ENCODE measurements at regions not wholly inside any gene's neighbourhood (a gene's known extent, or its start where the extent isn't known, plus 50 kb on each side); places are given as distances from the start of the nearest gene placed in this dataset.

DNA sequence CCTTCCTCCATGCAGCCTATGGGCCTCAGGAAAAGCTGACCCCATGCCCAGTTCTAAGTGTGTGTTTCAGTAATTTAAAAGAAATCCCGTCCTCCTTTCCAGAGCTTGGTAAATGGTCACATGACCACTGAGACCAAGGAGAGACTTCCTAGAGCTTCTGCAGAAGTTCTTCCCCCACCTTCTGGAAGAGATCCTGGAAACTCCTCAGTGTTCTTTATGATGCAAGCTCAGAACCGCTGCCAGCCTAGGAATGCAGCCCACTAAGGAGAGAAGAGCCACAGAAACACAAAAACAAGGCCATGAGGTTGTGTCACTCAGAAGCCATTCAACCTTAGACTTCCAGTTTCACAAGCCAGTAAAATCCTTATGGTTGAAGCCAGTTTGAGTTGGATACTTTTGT, 348.4 kb downstream of the TPBG start:
- Histone ChIP-seq H3K27ac (ENCODE audit: low read length) (no peak overlapping the region), H3K4me1 (ENCODE audit: control insufficient read depth, low read depth, low read length) (no peaks in the 10 kb centered on the region), H3K9ac (ENCODE audit: low read length) (no peak overlapping the region), H3K27me3 (ENCODE audit: control insufficient read depth, insufficient read depth, low read length) (no peaks in the 10 kb centered on the region), H3K9me3 (ENCODE audit: control insufficient read depth, low read depth, low read length) (peaks cover 6% of the 10 kb centered on the region), H3K4me3 (ENCODE audit: low read length) (no peak overlapping the region), H3K36me3 (ENCODE audit: control insufficient read depth, low read depth, low read length) (no peaks in the 10 kb centered on the region)

DNA sequence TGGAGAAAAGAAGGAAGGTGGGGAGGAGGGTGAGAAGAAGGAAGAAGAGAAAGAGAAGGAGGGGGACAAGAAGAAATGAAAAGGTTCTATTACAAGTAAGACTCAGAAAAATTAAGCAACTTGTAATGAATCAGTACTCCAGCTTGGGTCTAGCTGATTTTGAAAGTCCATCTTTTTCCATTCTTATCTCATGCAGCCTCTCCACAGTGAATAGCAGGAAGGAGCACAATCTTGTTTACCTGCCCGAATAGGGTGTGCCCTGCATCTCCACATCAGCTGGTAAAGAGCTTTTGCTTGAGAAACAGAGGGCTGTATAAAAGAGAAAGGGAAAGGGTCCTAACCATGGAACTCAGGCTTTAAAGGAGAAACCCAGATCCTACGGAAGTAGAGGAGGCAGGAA, 348.8 kb downstream of the TPBG start:
- H3K9me3 ChIP-seq (ENCODE audit: control insufficient read depth, low read depth, low read length) = peaks cover 6% of the 10 kb centered on the region
- no peaks in the 10 kb centered on the region for H3K36me3 ChIP-seq (ENCODE audit: control insufficient read depth, low read depth, low read length)
- H3K9ac ChIP-seq (ENCODE audit: low read length) = no peak overlapping the region
- H3K4me3 ChIP-seq (ENCODE audit: low read length) = no peak overlapping the region
- H3K27ac ChIP-seq (ENCODE audit: low read length) = no peak overlapping the region
- no peaks in the 10 kb centered on the region for H3K4me1 ChIP-seq (ENCODE audit: control insufficient read depth, low read depth, low read length)
- H3K27me3 ChIP-seq (ENCODE audit: control insufficient read depth, insufficient read depth, low read length) = no peaks in the 10 kb centered on the region

DNA sequence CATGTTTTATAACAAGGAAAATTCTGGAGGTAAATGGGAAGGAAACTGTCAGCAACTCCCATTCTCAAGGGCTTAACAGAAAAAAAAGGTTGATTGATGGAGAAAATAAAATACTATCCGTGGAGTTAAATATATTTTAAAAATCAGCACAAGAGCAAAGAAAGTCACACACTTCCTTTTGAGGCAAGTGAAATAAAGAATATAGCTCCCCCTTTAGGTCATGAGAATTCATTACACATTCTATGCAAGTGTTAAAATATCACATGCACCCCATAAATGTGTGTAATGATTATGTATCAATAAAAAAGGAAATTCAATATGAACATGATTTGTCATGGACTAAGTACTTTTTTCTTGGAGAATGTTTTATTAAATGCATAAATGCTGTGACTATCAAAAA, 349.2 kb downstream of the TPBG start:
- Histone ChIP-seq H3K27ac (ENCODE audit: low read length) (no peak overlapping the region), H3K9me3 (ENCODE audit: control insufficient read depth, low read depth, low read length) (peaks cover 6% of the 10 kb centered on the region), H3K9ac (ENCODE audit: low read length) (no peak overlapping the region)

DNA sequence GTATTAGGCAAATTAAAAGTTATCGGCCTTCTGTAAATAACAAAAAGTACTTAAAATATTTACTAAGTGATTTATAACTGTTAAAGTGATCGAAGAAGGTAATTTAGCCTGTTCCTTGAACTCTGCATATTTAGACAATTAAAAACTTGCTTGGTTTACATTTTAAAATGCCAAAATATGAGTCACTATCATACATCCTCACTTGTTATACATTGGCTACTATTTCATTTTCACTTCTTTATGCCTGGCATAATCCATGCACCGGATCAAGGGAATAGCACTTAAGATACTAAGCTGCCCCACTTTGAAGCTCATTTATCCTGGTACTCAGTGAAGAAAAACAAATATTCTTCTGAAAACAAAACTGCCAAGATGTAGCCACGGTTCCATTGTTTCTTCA, 344.6 kb downstream of the UBE3D start:
- Histone ChIP-seq H3K4me3 (ENCODE audit: low read length) (no peak overlapping the region), H3K4me1 (ENCODE audit: control insufficient read depth, low read depth, low read length) (no peaks in the 10 kb centered on the region), H3K9me3 (ENCODE audit: control insufficient read depth, low read depth, low read length) (no peaks in the 10 kb centered on the region), H3K9ac (ENCODE audit: low read length) (no peak overlapping the region), H3K27ac (ENCODE audit: low read length) (no peak overlapping the region), H3K27me3 (ENCODE audit: control insufficient read depth, insufficient read depth, low read length) (no peaks in the 10 kb centered on the region), H3K36me3 (ENCODE audit: control insufficient read depth, low read depth, low read length) (no peaks in the 10 kb centered on the region)

More for the DNA sequence above, 349.2 kb downstream of the TPBG start:
- H3K4me1 ChIP-seq (ENCODE audit: control insufficient read depth, low read depth, low read length) = no peaks in the 10 kb centered on the region
- no peaks in the 10 kb centered on the region for H3K27me3 ChIP-seq (ENCODE audit: control insufficient read depth, insufficient read depth, low read length)
- no peaks in the 10 kb centered on the region for H3K36me3 ChIP-seq (ENCODE audit: control insufficient read depth, low read depth, low read length)
- H3K4me3 ChIP-seq (ENCODE audit: low read length) = no peak overlapping the region

DNA sequence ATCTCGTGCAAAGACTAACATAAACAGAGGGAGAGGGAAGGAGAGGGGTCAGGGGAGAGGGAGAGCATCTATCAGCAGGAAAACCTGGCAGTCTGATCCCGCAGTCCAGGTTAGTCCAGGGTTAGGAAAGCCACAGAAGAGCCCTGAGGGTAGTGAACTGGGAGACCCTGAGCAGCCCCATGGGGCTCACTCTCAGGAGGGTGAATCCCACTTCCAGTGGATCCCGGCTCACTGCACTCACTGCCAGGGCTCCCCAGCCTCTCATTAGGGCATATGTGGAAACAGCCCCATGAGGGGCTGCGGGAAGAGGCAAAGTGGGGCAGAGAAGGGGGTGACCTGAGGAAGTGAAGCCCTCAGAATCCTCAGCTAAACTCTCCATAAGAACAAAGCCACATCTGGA, 329.9 kb downstream of the UBE3D start:
- H3K27ac ChIP-seq (ENCODE audit: low read length) = no peak overlapping the region
- H3K9ac ChIP-seq (ENCODE audit: low read length) = no peak overlapping the region
- H3K4me1 ChIP-seq (ENCODE audit: control insufficient read depth, low read depth, low read length) = peaks cover 36% of the 10 kb centered on the region
- no peaks in the 10 kb centered on the region for H3K9me3 ChIP-seq (ENCODE audit: control insufficient read depth, low read depth, low read length)
- H3K27me3 ChIP-seq (ENCODE audit: control insufficient read depth, insufficient read depth, low read length) = no peaks in the 10 kb centered on the region
- H3K4me3 ChIP-seq (ENCODE audit: low read length) = no peak overlapping the region
- no peaks in the 10 kb centered on the region for H3K36me3 ChIP-seq (ENCODE audit: control insufficient read depth, low read depth, low read length)

DNA sequence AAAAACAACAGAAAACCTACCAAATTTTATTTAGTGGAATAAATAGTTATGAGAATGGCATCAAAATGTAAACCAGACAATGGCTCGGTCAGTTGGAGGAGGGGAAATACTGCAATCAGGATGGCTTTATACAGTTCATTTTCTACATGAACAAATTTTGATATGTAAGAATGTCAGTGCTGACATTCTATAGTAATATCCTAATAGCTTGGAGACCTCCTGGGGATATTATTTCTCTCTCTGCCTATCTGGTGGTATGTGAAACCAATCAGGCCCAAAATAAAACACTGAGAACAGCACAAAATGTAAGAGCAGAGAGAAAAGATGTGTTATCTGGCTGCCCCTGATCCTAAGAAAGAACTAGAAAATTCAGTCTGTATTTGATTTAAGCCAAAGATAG, 327.7 kb downstream of the UBE3D start:
- no peaks in the 10 kb centered on the region for H3K36me3 ChIP-seq (ENCODE audit: control insufficient read depth, low read depth, low read length)
- no peak overlapping the region for H3K27ac ChIP-seq (ENCODE audit: low read length)
- no peak overlapping the region for H3K4me3 ChIP-seq (ENCODE audit: low read length)
- no peaks in the 10 kb centered on the region for H3K9me3 ChIP-seq (ENCODE audit: control insufficient read depth, low read depth, low read length)
- no peaks in the 10 kb centered on the region for H3K27me3 ChIP-seq (ENCODE audit: control insufficient read depth, insufficient read depth, low read length)
- no peak overlapping the region for H3K9ac ChIP-seq (ENCODE audit: low read length)
- peaks cover 51% of the 10 kb centered on the region for H3K4me1 ChIP-seq (ENCODE audit: control insufficient read depth, low read depth, low read length)

DNA sequence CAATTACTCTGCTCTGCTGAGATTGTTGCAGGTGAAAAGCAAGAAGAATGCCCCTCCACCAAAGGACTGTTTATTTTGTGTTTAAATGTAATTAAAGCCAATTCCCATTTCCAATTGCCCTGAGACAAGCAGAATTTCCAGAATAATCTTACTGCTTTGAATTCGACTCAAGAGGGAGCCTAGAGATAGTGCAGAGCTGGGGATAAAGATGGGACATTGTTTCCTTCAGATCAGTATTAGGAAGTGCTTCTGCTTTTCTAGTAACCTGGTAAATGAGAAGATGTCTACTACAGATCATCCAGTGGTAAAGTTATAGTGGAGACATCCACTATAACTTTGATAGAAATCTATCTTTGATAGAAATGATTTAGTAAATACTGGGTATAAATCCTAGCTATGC, 326.9 kb downstream of the UBE3D start:
- Histone ChIP-seq H3K4me3 (ENCODE audit: low read length) (no peak overlapping the region), H3K27ac (ENCODE audit: low read length) (no peak overlapping the region), H3K9ac (ENCODE audit: low read length) (no peak overlapping the region), H3K9me3 (ENCODE audit: control insufficient read depth, low read depth, low read length) (no peaks in the 10 kb centered on the region), H3K4me1 (ENCODE audit: control insufficient read depth, low read depth, low read length) (peaks cover 51% of the 10 kb centered on the region), H3K27me3 (ENCODE audit: control insufficient read depth, insufficient read depth, low read length) (no peaks in the 10 kb centered on the region), H3K36me3 (ENCODE audit: control insufficient read depth, low read depth, low read length) (no peaks in the 10 kb centered on the region)

DNA sequence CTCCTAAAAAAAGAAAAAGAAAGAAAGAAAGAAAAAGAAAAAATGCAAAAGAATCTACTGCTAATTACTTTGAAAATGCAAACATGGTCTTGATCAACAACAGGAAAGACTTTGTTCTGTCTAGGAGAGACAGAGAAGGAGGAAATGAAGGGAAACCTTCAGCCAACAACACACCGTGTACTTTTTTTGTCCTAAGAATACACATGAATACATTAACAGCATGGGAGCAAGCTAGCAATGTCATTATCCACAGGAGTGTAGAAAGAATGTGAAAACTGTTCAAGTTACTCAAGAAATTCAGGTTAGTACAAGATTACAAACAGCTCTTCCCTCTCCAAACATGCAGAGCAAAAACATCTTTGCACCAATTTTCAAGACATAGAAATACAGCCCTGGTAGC, 326.3 kb downstream of the UBE3D start:
- Histone ChIP-seq H3K27ac (ENCODE audit: low read length) (no peak overlapping the region), H3K9me3 (ENCODE audit: control insufficient read depth, low read depth, low read length) (no peaks in the 10 kb centered on the region), H3K9ac (ENCODE audit: low read length) (no peak overlapping the region), H3K4me3 (ENCODE audit: low read length) (peak overlapping the region; percentile 14), H3K27me3 (ENCODE audit: control insufficient read depth, insufficient read depth, low read length) (no peaks in the 10 kb centered on the region), H3K4me1 (ENCODE audit: control insufficient read depth, low read depth, low read length) (peaks cover 51% of the 10 kb centered on the region), H3K36me3 (ENCODE audit: control insufficient read depth, low read depth, low read length) (no peaks in the 10 kb centered on the region)

DNA sequence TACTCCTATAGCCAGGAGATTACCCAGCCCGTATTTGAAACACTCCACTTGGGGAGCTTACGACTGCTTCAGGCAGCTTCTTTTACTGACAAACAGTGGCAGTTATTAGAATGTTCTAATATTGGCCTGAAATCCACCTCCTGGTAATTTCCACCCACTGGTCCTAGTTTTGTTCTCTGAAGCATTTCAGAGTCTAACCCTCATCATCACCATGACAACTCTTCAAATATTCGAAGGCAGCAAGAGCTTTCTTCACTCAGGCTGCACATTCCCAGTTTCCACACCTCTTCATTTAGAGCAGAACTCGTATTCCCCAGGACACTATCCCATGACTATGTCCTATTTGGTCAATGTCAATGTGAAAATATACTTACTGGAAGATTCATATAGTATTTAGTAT, 325.6 kb downstream of the UBE3D start:
- Histone ChIP-seq H3K9ac (ENCODE audit: low read length) (no peak overlapping the region), H3K36me3 (ENCODE audit: control insufficient read depth, low read depth, low read length) (no peaks in the 10 kb centered on the region), H3K27ac (ENCODE audit: low read length) (no peak overlapping the region), H3K4me3 (ENCODE audit: low read length) (no peak overlapping the region), H3K27me3 (ENCODE audit: control insufficient read depth, insufficient read depth, low read length) (no peaks in the 10 kb centered on the region), H3K4me1 (ENCODE audit: control insufficient read depth, low read depth, low read length) (peaks cover 51% of the 10 kb centered on the region), H3K9me3 (ENCODE audit: control insufficient read depth, low read depth, low read length) (no peaks in the 10 kb centered on the region)

DNA sequence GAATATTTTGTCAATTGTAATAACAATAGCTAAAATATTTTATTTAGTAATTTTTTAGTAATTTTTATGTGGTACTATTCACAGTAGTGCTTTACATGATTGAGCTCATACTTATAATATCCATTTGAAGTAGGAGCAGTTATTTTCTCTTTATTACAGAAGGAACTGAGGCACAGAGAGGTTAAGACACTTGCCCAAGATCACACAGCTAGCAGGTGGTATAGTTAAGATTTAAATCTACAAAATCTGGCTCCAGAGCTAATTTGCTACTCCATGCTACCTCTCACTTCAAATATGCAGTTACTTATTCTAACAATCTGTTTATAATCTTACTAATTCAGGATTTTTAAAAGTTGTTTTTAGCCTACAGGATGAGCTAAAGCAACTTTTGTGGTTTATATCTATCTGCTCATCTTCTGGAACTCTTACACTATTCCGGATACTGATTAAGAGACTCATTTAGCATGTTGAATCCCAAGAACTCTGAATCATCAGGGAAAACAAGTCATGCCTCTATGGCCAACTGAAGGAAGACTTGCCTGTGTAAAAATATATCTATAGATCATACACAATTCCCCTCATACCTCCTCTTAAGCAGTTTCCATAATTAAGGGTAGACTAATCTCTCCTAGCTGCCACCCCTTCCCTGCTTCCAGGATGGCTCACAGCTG, 324.2 kb downstream of the UBE3D start:
- Histone ChIP-seq H3K9ac (ENCODE audit: low read length) (no peak overlapping the region), H3K36me3 (ENCODE audit: control insufficient read depth, low read depth, low read length) (no peaks in the 10 kb centered on the region), H3K27ac (ENCODE audit: low read length) (no peak overlapping the region), H3K9me3 (ENCODE audit: control insufficient read depth, low read depth, low read length) (no peaks in the 10 kb centered on the region), H3K27me3 (ENCODE audit: control insufficient read depth, insufficient read depth, low read length) (no peaks in the 10 kb centered on the region), H3K4me3 (ENCODE audit: low read length) (no peak overlapping the region), H3K4me1 (ENCODE audit: control insufficient read depth, low read depth, low read length) (peaks cover 51% of the 10 kb centered on the region)

DNA sequence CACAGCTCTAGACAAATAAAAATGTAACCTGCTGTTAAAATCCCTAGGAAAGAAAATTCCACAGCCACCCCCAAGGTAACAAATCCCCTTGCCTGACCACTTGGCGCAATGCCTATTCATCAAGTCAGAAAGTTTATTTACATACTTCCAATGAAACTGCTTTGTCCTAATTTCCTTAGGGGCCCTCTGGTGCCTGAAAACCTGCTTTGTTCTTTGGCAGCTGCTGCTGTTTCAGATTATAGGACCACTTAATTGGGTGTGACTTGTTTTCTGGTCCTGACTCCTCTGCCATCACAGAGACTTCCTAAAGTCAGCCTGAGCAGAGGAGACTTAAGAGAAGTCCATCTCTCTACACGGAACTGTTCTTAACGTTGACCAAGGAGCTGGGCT, 323.6 kb downstream of the UBE3D start:
- H3K4me1 ChIP-seq (ENCODE audit: control insufficient read depth, low read depth, low read length) = peaks cover 51% of the 10 kb centered on the region
- H3K36me3 ChIP-seq (ENCODE audit: control insufficient read depth, low read depth, low read length) = no peaks in the 10 kb centered on the region
- H3K9ac ChIP-seq (ENCODE audit: low read length) = no peak overlapping the region
- H3K27ac ChIP-seq (ENCODE audit: low read length) = no peak overlapping the region
- H3K27me3 ChIP-seq (ENCODE audit: control insufficient read depth, insufficient read depth, low read length) = no peaks in the 10 kb centered on the region
- H3K9me3 ChIP-seq (ENCODE audit: control insufficient read depth, low read depth, low read length) = no peaks in the 10 kb centered on the region
- no peak overlapping the region for H3K4me3 ChIP-seq (ENCODE audit: low read length)

DNA sequence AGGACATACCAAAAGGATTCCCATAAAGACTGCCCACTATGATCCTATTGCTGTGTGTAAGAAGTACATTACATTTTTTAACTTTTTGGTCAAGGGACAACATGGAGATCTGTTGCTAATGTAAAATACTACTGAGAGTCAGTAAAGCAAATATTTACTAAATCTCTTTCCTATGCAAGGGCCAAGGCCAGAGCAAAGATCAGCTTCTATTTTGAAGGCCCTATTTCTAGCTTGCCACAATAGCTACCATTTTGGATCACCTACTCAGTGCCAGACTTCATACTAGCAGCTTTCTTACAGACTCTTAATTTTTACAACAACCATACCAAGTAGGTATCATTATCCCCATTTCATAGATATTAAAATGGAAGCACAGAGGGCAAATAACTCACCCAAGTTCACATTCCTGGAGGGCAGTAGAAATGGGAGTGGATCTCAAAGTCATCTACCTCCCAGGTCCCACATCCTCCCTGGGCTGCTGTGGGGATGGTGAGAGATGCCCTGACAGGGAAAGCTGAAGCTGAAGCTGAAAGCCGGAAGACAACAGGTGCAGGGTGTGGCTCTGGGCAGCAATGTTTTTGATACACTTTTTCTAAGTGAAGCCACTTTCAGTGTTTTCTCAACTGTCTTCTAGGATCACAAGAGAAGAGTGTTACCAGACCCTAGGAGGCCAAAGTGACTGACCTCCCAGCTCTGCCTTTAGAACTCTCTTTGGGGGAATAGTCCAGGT, 321.2 kb downstream of the UBE3D start:
- no peak overlapping the region for H3K9ac ChIP-seq (ENCODE audit: low read length)
- H3K9me3 ChIP-seq (ENCODE audit: control insufficient read depth, low read depth, low read length) = no peaks in the 10 kb centered on the region
- H3K36me3 ChIP-seq (ENCODE audit: control insufficient read depth, low read depth, low read length) = no peaks in the 10 kb centered on the region
- H3K27me3 ChIP-seq (ENCODE audit: control insufficient read depth, insufficient read depth, low read length) = no peaks in the 10 kb centered on the region
- no peak overlapping the region for H3K4me3 ChIP-seq (ENCODE audit: low read length)
- peaks cover 28% of the 10 kb centered on the region for H3K4me1 ChIP-seq (ENCODE audit: control insufficient read depth, low read depth, low read length)
- no peak overlapping the region for H3K27ac ChIP-seq (ENCODE audit: low read length)
